Hepatocyte (in vitro differentiated cells): ENCODE measurements at regions not wholly inside any gene's neighbourhood (a gene's known extent, or its start where the extent isn't known, plus 50 kb on each side); places are given as distances from the start of the nearest gene placed in this dataset.

Source experiments
- DNase-seq: peaks from one replicate; pipeline ENCODE4 v3.0.0-alpha.2; 2016; ENCODE audit warnings: low spot score
- H2AFZ ChIP-seq: fragments of 200-600 bp; sonication (generic); 2 replicates; pipeline ENCODE4 v1.6.0; 2016; ENCODE audit warnings: antibody characterized with exemption, mild to moderate bottlenecking
- H3K27ac ChIP-seq: fragments of 200-600 bp; sonication (generic); 2 replicates; pipeline ENCODE4 v1.5.1; 2016; ENCODE audit warnings: mild to moderate bottlenecking
- H3K27me3 ChIP-seq: fragments of 200-600 bp; sonication (generic); 2 replicates; pipeline ENCODE4 v1.6.1; 2016
- H3K36me3 ChIP-seq: fragments of 200-600 bp; sonication (generic); replicated peaks from 2 replicates; pipeline ENCODE4 v1.5.1; 2016; ENCODE audit warnings: low read depth; ENCODE audit not compliant: insufficient read depth
- H3K4me1 ChIP-seq: fragments of 200-600 bp; sonication (generic); 2 replicates; pipeline ENCODE4 v1.5.1; 2016; ENCODE audit warnings: mild to moderate bottlenecking, moderate library complexity; ENCODE audit not compliant: insufficient read depth
- H3K4me2 ChIP-seq: fragments of 200-600 bp; sonication (generic); 2 replicates; pipeline ENCODE4 v1.6.0; 2016
- H3K4me3 ChIP-seq: fragments of 200-600 bp; sonication (generic); 2 replicates; pipeline ENCODE4 v1.5.1; 2016; ENCODE audit warnings: mild to moderate bottlenecking
- H3K79me2 ChIP-seq: fragments of 200-600 bp; sonication (generic); 2 replicates; pipeline ENCODE4 v1.6.0; 2017; ENCODE audit warnings: mild to moderate bottlenecking
- H3K9me2 ChIP-seq: fragments of 200-600 bp; sonication (generic); replicated peaks from 2 replicates; pipeline ENCODE4 v1.6.0; 2017; ENCODE audit warnings: mild to moderate bottlenecking; ENCODE audit not compliant: insufficient read depth
- H3K9me3 ChIP-seq: fragments of 200-600 bp; sonication (generic); 2 replicates; pipeline ENCODE4 v1.5.1; 2016; ENCODE audit warnings: low read depth, mild to moderate bottlenecking
- H4K20me1 ChIP-seq: fragments of 200-600 bp; sonication (generic); 2 replicates; pipeline ENCODE4 v1.6.0; 2016; ENCODE audit warnings: mild to moderate bottlenecking; ENCODE audit not compliant: insufficient read depth, poor library complexity, severe bottlenecking
- EZH2 ChIP-seq: fragments of 200-600 bp; sonication (generic); IDR thresholded peaks from 2 replicates; pipeline ENCODE4 v1.6.1; 2016; ENCODE audit warnings: antibody characterized with exemption, mild to moderate bottlenecking, borderline replicate concordance
- EZH2phosphoT487 ChIP-seq: fragments of 200-600 bp; sonication (generic); IDR thresholded peaks from one replicate; pipeline ENCODE4 v1.6.1; 2018; ENCODE audit warnings: antibody characterized with exemption, mild to moderate bottlenecking, low read depth, moderate library complexity; ENCODE audit not compliant: unreplicated experiment, severe bottlenecking
- WGBS: methylation state at CpG from one replicate; pipeline ENCODE4 v1.1.6; 2016; ENCODE audit warnings: low lambda C conversion rate; ENCODE audit errors: missing lambda C conversion rate; 5-methylcytosine and 5-hydroxymethylcytosine counted together
- TF ChIP-seq, protein P1 (sequence below): fragments of 200-600 bp; sonication (generic); IDR thresholded peaks from 2 replicates; pipeline ENCODE4 v1.5.1; 2016; ENCODE audit warnings: antibody characterized with exemption, mild to moderate bottlenecking; ENCODE audit not compliant: poor library complexity

DNA sequence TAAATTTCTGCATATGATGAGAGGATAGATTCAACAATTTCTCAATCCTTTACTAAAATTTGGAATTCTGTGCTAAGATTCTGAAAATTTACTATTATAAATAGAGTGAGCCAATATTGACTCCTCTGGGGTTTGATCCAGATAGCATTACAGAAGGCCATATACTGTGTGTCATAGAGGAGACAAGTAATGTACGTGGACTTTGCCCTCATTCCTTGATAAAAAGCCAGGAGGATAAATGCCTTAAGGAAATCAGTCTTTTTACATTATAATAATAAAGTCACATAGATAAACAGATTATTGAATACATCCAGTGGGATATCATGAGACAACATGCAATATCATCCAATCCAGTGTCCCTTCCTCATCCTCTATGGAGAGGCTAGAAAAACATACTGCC lies 188.0 kb upstream of the HDX start:
- H3K27ac ChIP-seq = no peak overlapping the region
- H3K36me3 ChIP-seq = no peaks in the 10 kb centered on the region
- no peaks in the 10 kb centered on the region for H4K20me1 ChIP-seq
- H3K4me3 ChIP-seq = no peak overlapping the region
- H3K9me3 ChIP-seq = no peaks in the 10 kb centered on the region
- 79% methylated on average over 1 of the region's 1 CpG for WGBS
- no peak overlapping the region for H2AFZ ChIP-seq
- no peak overlapping the region for H3K4me2 ChIP-seq
- DNase-seq = no peak
- TF ChIP-seq EZH2 (no peak), EZH2phosphoT487 (no peak)
- TF ChIP-seq, protein P1, sequence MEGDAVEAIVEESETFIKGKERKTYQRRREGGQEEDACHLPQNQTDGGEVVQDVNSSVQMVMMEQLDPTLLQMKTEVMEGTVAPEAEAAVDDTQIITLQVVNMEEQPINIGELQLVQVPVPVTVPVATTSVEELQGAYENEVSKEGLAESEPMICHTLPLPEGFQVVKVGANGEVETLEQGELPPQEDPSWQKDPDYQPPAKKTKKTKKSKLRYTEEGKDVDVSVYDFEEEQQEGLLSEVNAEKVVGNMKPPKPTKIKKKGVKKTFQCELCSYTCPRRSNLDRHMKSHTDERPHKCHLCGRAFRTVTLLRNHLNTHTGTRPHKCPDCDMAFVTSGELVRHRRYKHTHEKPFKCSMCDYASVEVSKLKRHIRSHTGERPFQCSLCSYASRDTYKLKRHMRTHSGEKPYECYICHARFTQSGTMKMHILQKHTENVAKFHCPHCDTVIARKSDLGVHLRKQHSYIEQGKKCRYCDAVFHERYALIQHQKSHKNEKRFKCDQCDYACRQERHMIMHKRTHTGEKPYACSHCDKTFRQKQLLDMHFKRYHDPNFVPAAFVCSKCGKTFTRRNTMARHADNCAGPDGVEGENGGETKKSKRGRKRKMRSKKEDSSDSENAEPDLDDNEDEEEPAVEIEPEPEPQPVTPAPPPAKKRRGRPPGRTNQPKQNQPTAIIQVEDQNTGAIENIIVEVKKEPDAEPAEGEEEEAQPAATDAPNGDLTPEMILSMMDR = no peak
- no peaks in the 10 kb centered on the region for H3K9me2 ChIP-seq
- no peaks in the 10 kb centered on the region for H3K79me2 ChIP-seq
- no peaks in the 10 kb centered on the region for H3K27me3 ChIP-seq
- no peaks in the 10 kb centered on the region for H3K4me1 ChIP-seq

DNA sequence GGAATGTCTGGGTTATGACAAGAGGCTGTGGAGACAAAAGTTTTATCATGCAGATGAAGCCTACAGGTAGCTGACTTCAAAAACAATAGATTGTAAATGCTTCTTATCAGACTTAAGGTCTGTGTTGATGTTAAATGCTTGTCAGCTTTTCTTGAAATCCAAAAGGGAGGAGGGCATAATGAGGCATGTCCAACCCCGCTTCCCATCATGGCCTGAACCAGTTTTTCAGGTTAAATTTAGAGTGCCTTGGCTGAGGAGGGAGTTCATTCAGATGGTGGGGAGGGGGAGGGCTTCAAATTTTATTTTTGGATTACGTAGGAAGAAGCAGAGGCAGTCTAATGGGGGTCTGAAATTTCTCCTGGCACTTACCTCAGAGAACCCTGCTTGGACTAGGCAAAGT lies 207.7 kb upstream of the HDX start:
- H3K9me3 ChIP-seq = no peaks in the 10 kb centered on the region
- H3K36me3 ChIP-seq = no peaks in the 10 kb centered on the region
- WGBS = 47% methylated on average over 2 of the region's 2 CpGs
- DNase-seq = no peak
- no peaks in the 10 kb centered on the region for H4K20me1 ChIP-seq
- TF ChIP-seq EZH2phosphoT487 (no peak), EZH2 (no peak)
- TF ChIP-seq, protein P1 = no peak
- no peak overlapping the region for H3K4me3 ChIP-seq
- no peak overlapping the region for H3K27ac ChIP-seq
- no peak overlapping the region for H3K4me2 ChIP-seq
- no peaks in the 10 kb centered on the region for H3K4me1 ChIP-seq
- H2AFZ ChIP-seq = no peak overlapping the region
- no peaks in the 10 kb centered on the region for H3K79me2 ChIP-seq
- no peaks in the 10 kb centered on the region for H3K27me3 ChIP-seq
- no peaks in the 10 kb centered on the region for H3K9me2 ChIP-seq

DNA sequence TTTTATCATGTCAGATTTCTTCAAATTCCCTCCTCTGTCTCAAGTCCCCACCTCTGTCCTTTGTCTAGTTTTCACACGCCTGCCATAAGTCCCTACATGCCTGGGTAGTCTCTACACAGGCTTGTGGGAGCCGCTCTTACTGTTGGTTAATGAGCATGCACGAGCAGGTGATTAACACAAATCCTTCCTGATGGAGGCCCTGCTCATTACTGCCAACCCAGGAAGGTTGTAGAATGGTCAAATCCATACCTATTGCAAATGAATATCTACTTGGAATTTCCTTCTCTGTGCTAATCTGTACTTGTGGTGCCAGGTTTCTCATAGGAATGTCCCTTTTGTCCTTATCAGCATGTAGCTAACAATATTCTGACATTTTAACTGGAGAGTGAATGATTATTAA lies 208.4 kb upstream of the HDX start:
- Histone ChIP-seq H3K4me2 (no peak overlapping the region), H3K36me3 (no peaks in the 10 kb centered on the region), H3K27me3 (no peaks in the 10 kb centered on the region), H3K79me2 (no peaks in the 10 kb centered on the region), H3K4me1 (no peaks in the 10 kb centered on the region), H3K4me3 (no peak overlapping the region), H3K27ac (no peak overlapping the region), H3K9me3 (no peaks in the 10 kb centered on the region), H2AFZ (no peak overlapping the region), H3K9me2 (no peaks in the 10 kb centered on the region), H4K20me1 (no peaks in the 10 kb centered on the region)
- WGBS = 40% methylated on average over 3 of the region's 3 CpGs
- TF ChIP-seq, protein P1 = no peak
- TF ChIP-seq EZH2 = no peak
- TF ChIP-seq EZH2phosphoT487 = no peak
- no peak for DNase-seq

DNA sequence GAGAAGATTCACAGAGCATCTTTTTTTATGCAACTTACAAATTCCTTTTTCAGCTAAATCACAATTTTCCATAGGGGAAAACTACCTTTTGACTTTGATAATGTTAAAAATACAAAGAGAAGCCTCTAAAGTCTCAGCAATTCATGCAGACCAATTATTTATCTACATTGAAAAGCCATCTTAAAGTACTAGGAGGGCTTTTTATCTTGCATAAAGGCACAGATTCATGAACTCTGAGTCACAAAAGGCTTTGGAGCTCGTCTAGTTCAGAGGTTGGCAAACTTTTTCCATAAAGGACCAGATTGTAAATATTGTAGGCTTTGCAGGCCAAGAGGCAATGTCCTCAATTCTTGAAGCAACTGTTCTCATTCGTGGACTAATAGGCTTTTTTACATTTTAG lies 210.4 kb upstream of the HDX start:
- no peak overlapping the region for H3K4me2 ChIP-seq
- no peak overlapping the region for H2AFZ ChIP-seq
- no peak for TF ChIP-seq EZH2phosphoT487
- TF ChIP-seq EZH2 = no peak
- TF ChIP-seq, protein P1 = no peak
- DNase-seq = no peak
- H3K79me2 ChIP-seq = no peaks in the 10 kb centered on the region
- H3K36me3 ChIP-seq = no peaks in the 10 kb centered on the region
- WGBS = 41% methylated on average over 2 of the region's 2 CpGs
- no peaks in the 10 kb centered on the region for H3K27me3 ChIP-seq
- no peak overlapping the region for H3K4me3 ChIP-seq
- H3K9me2 ChIP-seq = no peaks in the 10 kb centered on the region
- H3K9me3 ChIP-seq = no peaks in the 10 kb centered on the region
- no peaks in the 10 kb centered on the region for H3K4me1 ChIP-seq
- H3K27ac ChIP-seq = no peak overlapping the region
- H4K20me1 ChIP-seq = no peaks in the 10 kb centered on the region
